GM18517 (cell line): ENCODE measurements at regions not wholly inside any gene's neighbourhood (a gene's known extent, or its start where the extent isn't known, plus 50 kb on each side); places are given as distances from the start of the nearest gene placed in this dataset.
"Not testable (repeated sequence)": the region's sequence is repeated elsewhere in the genome, so short reads cannot be mapped to it uniquely, and the experiment has no call there.

ENCODE experiments used
- ATAC-seq: cut with Tn5 transposase; IDR thresholded peaks from one replicate; pipeline ENCODE4 v1.9.1; 2021; ENCODE audit warnings: mild to moderate bottlenecking, moderate library complexity; ENCODE audit not compliant: unreplicated experiment

- peak; percentile 74 for ATAC-seq
Measured at GRCh38 chr2:142585785-142586184, 291.7 kb upstream of the KYNU start.

- no peak for ATAC-seq
Measured at GRCh38 chr2:142582317-142582716, 295.1 kb upstream of the KYNU start.

DNA sequence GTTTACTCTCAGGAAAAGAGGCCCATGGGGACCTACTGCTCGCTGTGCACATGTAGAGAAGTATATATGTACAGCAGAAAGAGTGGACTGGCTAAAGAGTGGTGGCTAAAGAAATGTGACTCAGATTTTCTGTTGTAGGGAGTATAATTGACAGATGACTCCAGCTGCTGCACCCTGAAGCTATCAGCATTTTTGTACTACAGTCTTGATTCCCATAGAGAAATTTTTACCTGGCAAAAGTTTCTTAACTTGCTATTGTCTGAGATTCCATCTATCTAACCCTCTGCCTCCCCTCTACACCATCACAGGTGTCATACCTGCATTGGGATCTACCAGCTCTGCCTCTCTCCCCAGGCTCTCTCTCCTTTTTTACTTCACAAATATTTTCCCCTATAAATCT, 296.0 kb upstream of the KYNU start:
- no peak for ATAC-seq

- ATAC-seq = no peak
Measured at GRCh38 chr2:142580691-142581090, 296.8 kb upstream of the KYNU start.

GRCh38 chr2:142575561-142575960, 301.9 kb upstream of the KYNU start:
- no peak for ATAC-seq

DNA sequence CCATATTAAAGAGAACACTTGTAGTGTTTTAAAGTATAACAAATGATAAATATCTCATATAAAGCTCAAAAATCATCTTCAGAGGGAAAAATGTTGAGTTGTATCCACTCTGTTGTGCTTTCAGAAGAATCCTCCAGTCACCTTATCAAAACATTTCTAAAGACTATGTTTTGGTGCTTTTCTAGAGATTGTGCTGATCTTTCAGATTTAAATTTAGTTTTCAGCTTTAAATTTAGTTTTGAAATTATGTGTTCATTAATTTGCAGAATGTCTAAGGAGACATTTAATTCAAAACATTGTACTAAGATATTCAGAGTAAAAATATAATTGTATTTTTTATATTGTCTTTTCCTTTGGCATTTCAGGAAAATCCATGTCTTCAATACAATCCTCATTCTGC, 303.1 kb upstream of the KYNU start:
- ATAC-seq = no peak

DNA sequence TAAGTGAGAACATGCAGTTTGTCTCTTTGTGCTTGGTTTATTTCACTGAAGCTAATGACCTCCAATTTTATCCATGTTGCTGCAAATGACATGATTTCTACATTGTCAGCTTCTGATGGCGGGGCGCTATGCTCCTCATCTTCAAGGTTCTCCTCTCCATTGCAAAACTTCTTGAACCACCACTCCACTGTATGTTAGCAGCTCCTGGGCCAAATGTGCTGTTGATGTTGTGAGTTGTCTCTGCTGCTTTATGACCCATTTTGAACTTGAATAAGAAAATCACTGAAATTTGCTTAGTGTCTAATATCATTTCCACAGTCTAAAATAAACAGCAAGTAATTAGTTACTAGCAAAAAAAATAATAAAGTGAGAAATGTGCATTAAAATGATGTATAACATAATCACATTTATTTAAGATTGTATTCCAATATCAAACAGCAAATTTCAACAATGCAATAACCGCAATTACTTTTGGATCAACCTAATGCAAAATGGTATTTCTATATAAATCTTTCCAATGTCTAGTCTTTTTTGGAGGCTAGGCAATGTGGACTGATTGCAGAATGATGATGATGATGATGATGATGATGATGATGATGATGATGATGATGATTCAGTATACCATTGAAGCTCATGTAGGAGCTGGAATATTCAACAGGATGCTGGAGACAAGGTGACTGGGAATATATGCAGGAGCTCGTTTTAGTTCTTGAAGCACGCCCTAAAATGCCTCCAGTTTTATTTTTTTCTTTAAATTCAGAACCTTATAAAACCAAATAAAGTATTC, 304.9 kb upstream of the KYNU start:
- no peak for ATAC-seq

DNA sequence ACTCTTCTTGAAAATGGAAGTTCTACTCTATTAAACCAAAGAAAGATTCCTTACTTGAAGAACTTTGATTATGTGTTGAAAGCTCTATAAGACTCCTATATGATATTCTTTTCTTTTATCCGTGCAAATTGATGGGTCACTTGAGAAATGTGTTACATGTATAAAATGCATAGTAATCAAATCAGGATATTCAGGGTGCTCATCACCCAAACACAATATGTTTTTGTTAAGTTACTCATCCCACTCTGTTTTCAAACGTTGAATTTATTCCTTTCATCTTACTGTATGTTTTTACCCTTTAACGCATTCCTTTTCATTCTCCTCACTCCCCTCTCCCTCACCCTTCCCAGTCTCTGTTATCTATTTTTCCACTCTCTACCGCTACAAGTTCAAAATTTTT, 305.5 kb upstream of the KYNU start:
- ATAC-seq = no peak

DNA sequence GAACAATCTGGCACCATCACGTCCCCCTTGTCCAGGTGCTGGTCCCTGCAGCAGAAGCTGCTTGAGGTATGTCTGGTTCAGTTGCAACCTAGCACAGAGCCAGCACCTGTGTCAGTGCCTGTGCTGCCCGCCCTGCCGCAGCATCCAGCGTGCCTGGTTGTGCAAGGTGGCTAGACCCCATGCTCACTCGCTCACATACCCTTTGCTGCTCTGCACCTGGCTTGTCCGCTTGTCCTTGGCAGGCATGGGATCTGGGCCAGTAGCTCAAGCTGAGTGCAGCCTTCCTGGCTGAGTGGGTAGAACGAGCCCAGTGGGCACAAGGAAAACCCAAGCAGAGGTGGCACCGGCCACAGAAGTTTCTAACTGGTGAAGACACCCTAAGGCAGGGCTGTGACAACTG, 314.6 kb upstream of the KYNU start:
- ATAC-seq = no peak

GRCh38 chr2:142561656-142562055, 315.8 kb upstream of the KYNU start:
- no peak for ATAC-seq

- ATAC-seq = no peak
Measured at GRCh38 chr2:142557391-142557790, 320.1 kb upstream of the KYNU start.

GRCh38 chr2:142545999-142546398, 331.5 kb upstream of the KYNU start:
- not testable (repeated sequence) for ATAC-seq

DNA sequence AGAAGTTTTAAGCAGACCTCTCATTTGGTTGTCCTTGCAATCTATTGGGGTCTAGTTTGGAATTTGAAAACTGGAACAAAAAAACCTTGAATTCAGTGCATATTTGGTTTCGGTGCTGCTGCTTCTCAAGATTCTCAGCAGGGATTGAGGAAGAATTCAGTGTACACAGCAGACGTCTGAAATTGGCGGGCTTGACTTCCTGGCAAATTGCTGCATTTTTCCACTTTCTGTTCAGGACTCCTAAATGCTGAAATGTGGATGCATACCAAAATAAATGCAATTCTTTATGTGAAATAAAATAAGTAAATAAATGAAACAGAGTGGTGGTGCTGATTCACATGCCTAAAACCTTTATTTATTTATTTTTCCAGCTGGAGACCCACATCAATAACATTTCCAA, 332.4 kb upstream of the KYNU start:
- ATAC-seq = no peak

DNA sequence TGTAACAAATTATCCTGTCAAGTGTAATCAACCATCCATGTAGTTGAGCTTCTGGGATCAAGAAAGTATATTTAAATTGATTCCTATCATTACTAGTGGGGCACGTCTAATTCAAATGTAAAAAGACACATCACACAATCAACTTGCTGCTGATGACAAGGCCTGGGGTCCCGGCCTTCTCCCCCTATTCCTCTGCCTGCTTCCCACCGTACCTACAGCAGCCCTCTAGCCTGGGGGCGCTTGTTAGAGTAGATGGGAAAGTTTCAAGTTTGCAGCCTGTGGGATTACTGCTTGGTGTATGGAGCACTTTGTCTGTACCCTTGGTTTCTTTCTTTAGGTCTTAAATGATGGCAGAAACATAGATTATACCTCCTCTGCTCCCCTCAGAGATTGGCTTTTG, 333.3 kb upstream of the KYNU start:
- ATAC-seq = no peak

DNA sequence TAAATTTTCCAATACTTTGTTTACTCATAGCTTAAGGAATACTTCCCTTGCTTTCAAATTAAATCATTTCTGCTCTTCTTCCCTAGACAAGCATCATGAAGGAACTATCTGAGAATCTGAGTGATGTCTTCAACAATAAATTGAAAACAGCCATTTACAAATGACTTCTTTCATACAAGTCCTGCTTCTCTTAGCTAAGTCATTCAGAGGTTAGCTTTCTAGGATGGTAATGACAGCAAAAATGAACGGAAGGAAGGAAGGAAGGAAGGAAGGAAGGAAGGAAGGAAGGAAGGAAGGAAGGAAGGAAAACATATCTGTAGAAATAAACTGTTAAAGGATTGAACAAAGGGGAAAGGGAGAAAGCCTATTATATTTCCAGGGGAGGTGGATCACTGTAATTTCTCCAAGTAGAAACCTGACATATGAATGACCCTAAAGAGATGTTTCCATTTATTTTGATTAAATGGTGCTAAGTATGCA, 335.0 kb upstream of the KYNU start:
- no peak for ATAC-seq

DNA sequence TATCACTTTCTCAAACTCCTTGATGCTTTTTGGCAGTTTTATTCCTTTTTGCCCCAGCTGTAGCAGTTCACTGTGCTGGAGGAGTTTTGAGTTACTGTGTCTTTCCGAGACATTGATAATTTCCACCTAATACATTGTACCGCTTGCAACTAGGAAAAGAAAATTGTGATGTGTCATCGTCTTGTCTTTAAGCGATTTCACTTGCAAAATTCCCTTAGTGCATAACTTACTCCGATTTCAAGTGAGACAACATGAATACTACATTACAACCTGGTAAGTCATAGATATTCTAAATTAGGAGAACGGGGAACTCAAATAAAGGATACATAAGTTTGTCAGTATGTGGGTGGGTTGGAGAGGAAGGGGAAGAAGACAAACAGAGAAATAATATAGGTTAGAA, 340.5 kb upstream of the KYNU start:
- no peak for ATAC-seq

DNA sequence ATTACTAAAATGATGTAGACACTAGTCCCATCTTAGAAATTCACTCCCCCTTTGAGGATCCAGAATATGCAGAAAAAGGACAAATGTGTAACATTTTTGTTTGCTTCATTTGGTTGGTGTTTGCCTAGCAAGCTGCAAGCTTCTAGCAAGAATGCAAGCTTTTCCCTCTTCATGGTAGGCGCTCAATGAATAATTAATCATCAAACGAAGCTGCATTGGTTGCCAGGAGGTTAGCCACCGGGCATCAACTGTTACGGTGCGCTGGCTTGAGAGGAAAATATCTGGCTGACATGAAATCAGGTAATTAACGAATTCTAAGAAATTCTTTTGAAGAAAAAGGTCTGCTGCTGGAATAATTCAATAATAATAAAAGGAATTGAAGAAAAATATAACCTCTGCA, 341.0 kb upstream of the KYNU start:
- ATAC-seq = no peak

- no peak for ATAC-seq
Measured at GRCh38 chr2:142535311-142535710, 342.2 kb upstream of the KYNU start.

DNA sequence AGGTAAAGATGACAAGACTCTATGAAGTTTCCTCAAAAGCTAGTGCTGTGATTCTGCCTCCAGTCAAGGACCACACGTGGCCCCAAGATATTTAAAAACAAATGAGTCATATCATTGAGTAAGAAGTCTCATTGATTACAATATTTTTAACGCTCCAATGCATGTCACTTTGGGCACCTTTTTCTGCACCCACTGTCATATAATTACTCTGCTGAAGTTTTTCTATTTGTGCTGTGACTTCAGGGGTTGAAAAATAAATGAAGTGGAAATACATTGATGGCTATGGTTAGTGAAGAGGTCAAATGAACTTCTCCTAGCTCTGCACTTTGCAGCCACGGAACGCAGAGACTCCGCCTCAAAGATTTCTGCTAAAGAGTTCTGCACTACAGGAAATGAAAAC, 344.3 kb upstream of the KYNU start:
- no peak for ATAC-seq

- no peak for ATAC-seq
Measured at GRCh38 chr2:142531377-142531776, 346.1 kb upstream of the KYNU start.

DNA sequence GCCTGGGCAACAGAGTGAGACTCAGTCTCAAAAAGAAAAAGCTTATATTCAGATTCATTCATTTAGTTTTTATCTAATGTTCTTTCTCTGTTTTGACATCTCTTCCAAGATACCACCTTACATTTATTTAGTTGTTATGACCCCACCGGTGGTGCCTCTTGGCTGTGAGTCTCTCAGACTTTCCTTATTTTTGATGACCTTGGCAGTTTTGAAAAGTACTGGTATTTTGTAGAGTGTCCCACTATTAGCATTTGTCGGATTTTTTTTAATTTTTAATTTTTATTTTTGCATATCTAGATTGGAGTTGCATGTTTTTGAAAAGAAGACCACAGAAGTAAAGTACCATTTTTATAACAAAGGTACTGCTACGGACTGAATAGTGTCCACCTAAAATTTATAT, 351.7 kb upstream of the KYNU start:
- no peak for ATAC-seq

GRCh38 chr2:142521492-142521891, 356.0 kb upstream of the KYNU start:
- ATAC-seq = no peak

DNA sequence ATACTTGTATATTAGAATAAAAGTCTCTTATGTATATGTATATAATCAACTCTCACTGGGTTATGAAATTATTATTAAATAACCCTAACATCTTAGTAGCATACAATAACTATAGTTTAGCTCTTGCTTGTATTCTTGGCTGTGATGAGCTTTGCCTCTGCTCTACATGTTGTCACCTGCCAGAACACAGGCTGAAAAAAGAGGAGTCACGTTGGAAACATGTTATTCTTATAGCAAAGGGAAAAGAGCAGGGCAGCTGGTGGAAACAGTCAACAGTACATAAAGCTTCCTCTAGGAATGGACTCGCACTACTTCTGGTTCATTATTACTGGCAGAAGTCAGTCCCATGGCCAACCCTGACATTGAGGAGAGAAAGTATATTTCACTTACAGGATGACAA, 362.0 kb upstream of the KYNU start:
- no peak for ATAC-seq
